PFSK-1 (cell line): ENCODE measurements at regions not wholly inside any gene's neighbourhood (a gene's known extent, or its start where the extent isn't known, plus 50 kb on each side); places are given as distances from the start of the nearest gene placed in this dataset.
A peak's percentile ranks its signal among the peaks of the same experiment; 100 is the strongest.

Source experiments
- FOXP2 ChIP-seq: optimal IDR thresholded peaks from 2 replicates; pipeline ENCODE3; 2011; ENCODE audit warnings: borderline replicate concordance, control low read depth, inconsistent platforms; ENCODE audit not compliant: insufficient read depth; ENCODE audit errors: extremely low read length, extremely low read depth
- POLR2AphosphoS5 ChIP-seq: IDR thresholded peaks from 2 replicates; pipeline ENCODE4 v1.6.1; 2012; ENCODE audit warnings: low read depth, mild to moderate bottlenecking, control low read depth, low read length, moderate library complexity
- SIN3A ChIP-seq: IDR thresholded peaks from 2 replicates; pipeline ENCODE4 v1.6.1; 2012; ENCODE audit warnings: mild to moderate bottlenecking, low read length, moderate library complexity, borderline replicate concordance; ENCODE audit not compliant: insufficient read depth
- TAF1 ChIP-seq: IDR thresholded peaks from 2 replicates; pipeline ENCODE4 v1.6.1; 2012; ENCODE audit warnings: low read length, control low read depth, borderline replicate concordance; ENCODE audit not compliant: insufficient read depth
- TF ChIP-seq, protein P1 (sequence below), 2 experiments: IDR thresholded peaks; 2 replicates each; pipeline versions ENCODE4 v1.6.1 to v1.8.0; 2011 to 2012; ENCODE audit warnings: low read depth in 2 of 2, low read length in 2 of 2, control low read depth in 1 of 2, inconsistent platforms in 1 of 2, mild to moderate bottlenecking in 1 of 2, moderate library complexity in 1 of 2; ENCODE audit not compliant: insufficient read depth in 1 of 2

DNA sequence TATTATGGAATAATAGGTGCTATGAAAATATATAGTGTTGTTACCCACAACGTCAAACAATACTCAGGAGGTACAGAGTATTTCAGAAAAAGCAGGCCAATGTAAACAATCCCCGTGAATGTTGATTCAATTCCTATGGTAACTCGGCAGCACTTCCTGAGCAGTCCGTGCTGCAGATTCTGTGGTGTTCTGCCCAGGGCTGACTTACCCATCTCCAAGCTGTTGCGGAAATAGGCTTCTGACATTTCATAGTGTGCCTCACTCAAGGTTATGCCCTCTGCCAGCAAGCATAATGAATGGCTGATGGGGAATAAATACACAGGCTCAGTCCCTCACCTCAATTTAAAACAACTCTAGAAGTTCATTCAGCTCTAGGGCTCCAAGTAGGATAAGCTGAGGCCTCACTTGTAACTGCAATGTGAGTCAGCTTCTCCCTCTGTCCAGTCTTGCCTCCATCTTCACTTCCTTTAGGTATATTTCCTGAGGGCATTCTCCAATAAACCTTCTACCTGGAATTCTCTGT, 177.6 kb downstream of the GNAI1 start:
- TF ChIP-seq POLR2AphosphoS5 (no peak), FOXP2 (peak; percentile 70), TAF1 (no peak), SIN3A (peak; percentile 64; the same call in 1 of the 2 replicates)
- TF ChIP-seq, protein P1, sequence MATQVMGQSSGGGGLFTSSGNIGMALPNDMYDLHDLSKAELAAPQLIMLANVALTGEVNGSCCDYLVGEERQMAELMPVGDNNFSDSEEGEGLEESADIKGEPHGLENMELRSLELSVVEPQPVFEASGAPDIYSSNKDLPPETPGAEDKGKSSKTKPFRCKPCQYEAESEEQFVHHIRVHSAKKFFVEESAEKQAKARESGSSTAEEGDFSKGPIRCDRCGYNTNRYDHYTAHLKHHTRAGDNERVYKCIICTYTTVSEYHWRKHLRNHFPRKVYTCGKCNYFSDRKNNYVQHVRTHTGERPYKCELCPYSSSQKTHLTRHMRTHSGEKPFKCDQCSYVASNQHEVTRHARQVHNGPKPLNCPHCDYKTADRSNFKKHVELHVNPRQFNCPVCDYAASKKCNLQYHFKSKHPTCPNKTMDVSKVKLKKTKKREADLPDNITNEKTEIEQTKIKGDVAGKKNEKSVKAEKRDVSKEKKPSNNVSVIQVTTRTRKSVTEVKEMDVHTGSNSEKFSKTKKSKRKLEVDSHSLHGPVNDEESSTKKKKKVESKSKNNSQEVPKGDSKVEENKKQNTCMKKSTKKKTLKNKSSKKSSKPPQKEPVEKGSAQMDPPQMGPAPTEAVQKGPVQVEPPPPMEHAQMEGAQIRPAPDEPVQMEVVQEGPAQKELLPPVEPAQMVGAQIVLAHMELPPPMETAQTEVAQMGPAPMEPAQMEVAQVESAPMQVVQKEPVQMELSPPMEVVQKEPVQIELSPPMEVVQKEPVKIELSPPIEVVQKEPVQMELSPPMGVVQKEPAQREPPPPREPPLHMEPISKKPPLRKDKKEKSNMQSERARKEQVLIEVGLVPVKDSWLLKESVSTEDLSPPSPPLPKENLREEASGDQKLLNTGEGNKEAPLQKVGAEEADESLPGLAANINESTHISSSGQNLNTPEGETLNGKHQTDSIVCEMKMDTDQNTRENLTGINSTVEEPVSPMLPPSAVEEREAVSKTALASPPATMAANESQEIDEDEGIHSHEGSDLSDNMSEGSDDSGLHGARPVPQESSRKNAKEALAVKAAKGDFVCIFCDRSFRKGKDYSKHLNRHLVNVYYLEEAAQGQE (IDR thresholded peaks at IDR 0.05; ENCODE audit: insufficient read depth in 1 of 2, low read depth in 2 of 2, low read length in 2 of 2): no peak

DNA sequence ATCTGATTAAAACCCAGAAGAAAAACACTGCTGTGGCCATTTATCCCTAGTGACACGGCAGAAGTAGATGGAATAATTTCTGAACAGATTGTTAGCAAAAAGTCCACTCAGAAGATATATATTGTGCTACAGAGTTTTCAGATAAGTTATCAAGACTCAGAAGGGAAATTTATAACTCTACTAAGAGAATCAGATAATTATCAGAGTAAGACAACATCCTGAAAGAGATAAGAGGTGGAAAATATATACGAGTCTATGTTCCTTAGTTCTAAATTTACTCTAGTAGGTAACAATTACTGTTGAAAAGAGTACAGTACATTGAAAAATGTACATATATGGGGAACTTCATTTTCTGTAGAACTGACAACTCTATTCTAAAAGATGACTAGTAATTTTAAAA, 176.7 kb downstream of the GNAI1 start:
- no peak for TF ChIP-seq TAF1
- TF ChIP-seq SIN3A: no peak
- TF ChIP-seq POLR2AphosphoS5: no peak
- TF ChIP-seq FOXP2: no peak
- TF ChIP-seq, protein P1 (IDR thresholded peaks at IDR 0.05; ENCODE audit: insufficient read depth in 1 of 2, low read depth in 2 of 2, low read length in 2 of 2): no peak

DNA sequence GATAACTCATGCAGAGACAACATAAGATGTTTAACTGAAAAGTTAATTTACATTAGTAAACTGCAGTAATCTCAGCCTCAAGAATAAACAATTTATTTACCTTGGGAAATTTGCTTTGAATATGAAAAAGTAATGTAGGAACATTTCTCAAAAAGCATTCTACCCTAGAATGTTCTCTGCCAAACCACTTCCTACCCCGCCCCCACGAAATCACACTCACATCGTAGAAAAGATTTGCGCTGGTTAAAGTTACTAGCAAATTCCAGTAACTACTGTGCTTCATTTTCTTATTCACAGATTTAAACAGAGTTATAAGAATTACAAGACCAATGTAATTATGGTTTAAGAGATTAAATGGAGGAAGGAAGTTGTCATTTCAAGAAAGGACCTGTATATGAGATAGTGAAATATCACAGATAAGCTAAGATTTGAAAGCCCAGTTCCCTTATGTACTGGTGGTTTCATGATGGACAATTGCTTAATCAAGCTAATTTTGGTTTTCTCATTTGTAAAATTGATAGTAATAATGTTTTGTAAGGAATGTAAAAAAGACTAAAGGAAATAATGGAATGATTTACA, 175.4 kb downstream of the GNAI1 start:
- TF ChIP-seq, protein P1 (IDR thresholded peaks at IDR 0.05; ENCODE audit: insufficient read depth in 1 of 2, low read depth in 2 of 2, low read length in 2 of 2): no peak
- TF ChIP-seq POLR2AphosphoS5 (no peak), TAF1 (no peak), FOXP2 (no peak), SIN3A (no peak)

DNA sequence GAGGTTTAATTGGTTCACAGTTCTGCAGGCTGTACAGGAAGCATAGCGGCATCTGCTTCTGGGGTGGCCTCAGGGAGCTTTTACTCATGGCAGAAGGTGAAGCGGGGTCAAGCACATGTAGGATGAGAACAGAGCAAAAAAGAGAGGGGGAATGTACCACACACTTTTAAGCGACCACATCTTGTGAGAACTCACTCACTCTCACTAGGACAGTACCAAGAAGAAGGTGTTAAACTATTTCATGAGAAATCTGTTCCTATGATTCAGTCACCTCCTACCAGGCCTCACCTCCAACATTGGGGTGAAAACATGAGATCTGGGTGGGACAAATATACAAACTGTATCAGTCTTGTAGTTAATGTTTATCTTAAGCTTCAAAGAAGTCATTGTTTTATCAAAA, 174.7 kb downstream of the GNAI1 start:
- TF ChIP-seq SIN3A (no peak), TAF1 (no peak), POLR2AphosphoS5 (no peak), FOXP2 (no peak)
- TF ChIP-seq, protein P1 (IDR thresholded peaks at IDR 0.05; ENCODE audit: insufficient read depth in 1 of 2, low read depth in 2 of 2, low read length in 2 of 2): no peak
